GM20000 (cell line): ENCODE measurements at regions not wholly inside any gene's neighbourhood (a gene's known extent, or its start where the extent isn't known, plus 50 kb on each side); places are given as distances from the start of the nearest gene placed in this dataset.

ENCODE experiments used
- DNase-seq: peaks from one replicate; pipeline ENCODE4 v3.0.0; 2012; ENCODE audit warnings: low spot score
- CTCF ChIP-seq: IDR thresholded peaks from 2 replicates; pipeline ENCODE4 v1.5.1; 2012; ENCODE audit warnings: mild to moderate bottlenecking, control low read depth; ENCODE audit errors: extremely low read depth, missing control alignments

GRCh38 chr5:109945097-109945678, 255.5 kb downstream of the MAN2A1 start:
- TF ChIP-seq CTCF: no peak
- DNase-seq: no peak

GRCh38 chr5:109945723-109946480, 256.2 kb downstream of the MAN2A1 start:
- no peak for DNase-seq
- no peak for TF ChIP-seq CTCF

- DNase-seq: no peak
- TF ChIP-seq CTCF: no peak
Observed at GRCh38 chr5:109946610-109947009, 256.9 kb downstream of the MAN2A1 start.

- TF ChIP-seq CTCF: no peak
- DNase-seq: no peak
Observed at GRCh38 chr5:109947667-109948066, 257.9 kb downstream of the MAN2A1 start.

GRCh38 chr5:109950634-109951033, 260.9 kb downstream of the MAN2A1 start:
- TF ChIP-seq CTCF: no peak
- no peak for DNase-seq

GRCh38 chr5:109951348-109951747, 261.6 kb downstream of the MAN2A1 start:
- no peak for DNase-seq
- TF ChIP-seq CTCF: no peak

GRCh38 chr5:109951758-109952157, 262.0 kb downstream of the MAN2A1 start:
- TF ChIP-seq CTCF: no peak
- DNase-seq: no peak
